ENCODE measurements at regions not wholly inside any gene's neighbourhood (a gene's known extent, or its start where the extent isn't known, plus 50 kb on each side); places are given as distances from the start of the nearest gene placed in this dataset.

GRCh38 chr11:95508219-95508890 lies 277.4 kb upstream of the SESN3 start:
- H3K27me3 ChIP-seq (ENCODE audit: insufficient read depth, low read length) = no peaks in the 10 kb centered on the region
- H3K27ac ChIP-seq (ENCODE audit: low read depth, low read length) = no peak overlapping the region
- H3K9me3 ChIP-seq (ENCODE audit: insufficient read depth, low read depth, low read length) = no peaks in the 10 kb centered on the region
- no peaks in the 10 kb centered on the region for H3K36me3 ChIP-seq (ENCODE audit: insufficient read depth, low read length)
- H3K4me1 ChIP-seq (ENCODE audit: insufficient read depth, low read length) = peaks cover 8% of the 10 kb centered on the region; the same call in 1 of the 2 replicates
- no peak overlapping the region for H3K4me3 ChIP-seq (ENCODE audit: low read length)
- 91% methylated on average over 7 of the region's 7 CpGs for WGBS
- no peak overlapping the region for H3K9ac ChIP-seq (ENCODE audit: low read depth, low read length)

- Histone ChIP-seq H3K27ac (ENCODE audit: low read depth, low read length) (no peak overlapping the region), H3K9ac (ENCODE audit: low read depth, low read length) (no peak overlapping the region), H3K4me1 (ENCODE audit: insufficient read depth, low read length) (peaks cover 5% of the 10 kb centered on the region; the same call in 1 of the 2 replicates), H3K36me3 (ENCODE audit: insufficient read depth, low read length) (no peaks in the 10 kb centered on the region), H3K9me3 (ENCODE audit: insufficient read depth, low read depth, low read length) (no peaks in the 10 kb centered on the region), H3K27me3 (ENCODE audit: insufficient read depth, low read length) (no peaks in the 10 kb centered on the region), H3K4me3 (ENCODE audit: low read length) (no peak overlapping the region)
- 80% methylated on average over 3 of the region's 3 CpGs for WGBS
These were observed 276.8 kb upstream of the SESN3 start for GRCh38 chr11:95507794-95508193.

GRCh38 chr11:95506777-95507176 lies 275.8 kb upstream of the SESN3 start:
- H3K9ac ChIP-seq (ENCODE audit: low read depth, low read length) = no peak overlapping the region
- no peaks in the 10 kb centered on the region for H3K9me3 ChIP-seq (ENCODE audit: insufficient read depth, low read depth, low read length)
- H3K4me1 ChIP-seq (ENCODE audit: insufficient read depth, low read length) = peaks cover 4% of the 10 kb centered on the region; the same call in 1 of the 2 replicates
- H3K27me3 ChIP-seq (ENCODE audit: insufficient read depth, low read length) = no peaks in the 10 kb centered on the region
- H3K36me3 ChIP-seq (ENCODE audit: insufficient read depth, low read length) = no peaks in the 10 kb centered on the region
- WGBS = 93% methylated on average over 2 of the region's 2 CpGs
- H3K27ac ChIP-seq (ENCODE audit: low read depth, low read length) = no peak overlapping the region
- H3K4me3 ChIP-seq (ENCODE audit: low read length) = no peak overlapping the region

GRCh38 chr11:95505927-95506426 lies 275.0 kb upstream of the SESN3 start:
- Histone ChIP-seq H3K4me3 (ENCODE audit: low read length) (no peak overlapping the region), H3K27ac (ENCODE audit: low read depth, low read length) (no peak overlapping the region), H3K36me3 (ENCODE audit: insufficient read depth, low read length) (no peaks in the 10 kb centered on the region), H3K9ac (ENCODE audit: low read depth, low read length) (no peak overlapping the region), H3K27me3 (ENCODE audit: insufficient read depth, low read length) (no peaks in the 10 kb centered on the region), H3K4me1 (ENCODE audit: insufficient read depth, low read length) (peaks cover 4% of the 10 kb centered on the region; the same call in 1 of the 2 replicates), H3K9me3 (ENCODE audit: insufficient read depth, low read depth, low read length) (no peaks in the 10 kb centered on the region)
- WGBS = 98% methylated on average over 6 of the region's 8 CpGs

GRCh38 chr11:95503047-95503446 lies 272.0 kb upstream of the SESN3 start:
- Histone ChIP-seq H3K9me3 (ENCODE audit: insufficient read depth, low read depth, low read length) (no peaks in the 10 kb centered on the region), H3K4me3 (ENCODE audit: low read length) (no peak overlapping the region), H3K4me1 (ENCODE audit: insufficient read depth, low read length) (peaks cover 13% of the 10 kb centered on the region), H3K36me3 (ENCODE audit: insufficient read depth, low read length) (no peaks in the 10 kb centered on the region), H3K27me3 (ENCODE audit: insufficient read depth, low read length) (no peaks in the 10 kb centered on the region), H3K27ac (ENCODE audit: low read depth, low read length) (no peak overlapping the region), H3K9ac (ENCODE audit: low read depth, low read length) (no peak overlapping the region)
- WGBS = 83% methylated on average over 1 of the region's 1 CpG

- Histone ChIP-seq H3K27me3 (ENCODE audit: insufficient read depth, low read length) (no peaks in the 10 kb centered on the region), H3K27ac (ENCODE audit: low read depth, low read length) (no peak overlapping the region), H3K36me3 (ENCODE audit: insufficient read depth, low read length) (no peaks in the 10 kb centered on the region), H3K4me1 (ENCODE audit: insufficient read depth, low read length) (peaks cover 13% of the 10 kb centered on the region), H3K9me3 (ENCODE audit: insufficient read depth, low read depth, low read length) (no peaks in the 10 kb centered on the region), H3K9ac (ENCODE audit: low read depth, low read length) (no peak overlapping the region), H3K4me3 (ENCODE audit: low read length) (no peak overlapping the region)
- 99% methylated on average over 4 of the region's 5 CpGs for WGBS
These were observed 271.5 kb upstream of the SESN3 start for GRCh38 chr11:95502522-95502921.

- WGBS = 82% methylated on average over 2 of the region's 2 CpGs
- H3K9ac ChIP-seq (ENCODE audit: low read depth, low read length) = no peak overlapping the region
- H3K4me3 ChIP-seq (ENCODE audit: low read length) = no peak overlapping the region
- H3K27ac ChIP-seq (ENCODE audit: low read depth, low read length) = no peak overlapping the region
- H3K9me3 ChIP-seq (ENCODE audit: insufficient read depth, low read depth, low read length) = no peaks in the 10 kb centered on the region
- no peaks in the 10 kb centered on the region for H3K36me3 ChIP-seq (ENCODE audit: insufficient read depth, low read length)
- no peaks in the 10 kb centered on the region for H3K27me3 ChIP-seq (ENCODE audit: insufficient read depth, low read length)
- H3K4me1 ChIP-seq (ENCODE audit: insufficient read depth, low read length) = peaks cover 13% of the 10 kb centered on the region
These were observed 270.8 kb upstream of the SESN3 start for GRCh38 chr11:95501761-95502266.

- no peaks in the 10 kb centered on the region for H3K27me3 ChIP-seq (ENCODE audit: insufficient read depth, low read length)
- no peaks in the 10 kb centered on the region for H3K9me3 ChIP-seq (ENCODE audit: insufficient read depth, low read depth, low read length)
- H3K4me3 ChIP-seq (ENCODE audit: low read length) = no peak overlapping the region
- no peaks in the 10 kb centered on the region for H3K36me3 ChIP-seq (ENCODE audit: insufficient read depth, low read length)
- no peak overlapping the region for H3K27ac ChIP-seq (ENCODE audit: low read depth, low read length)
- no peak overlapping the region for H3K9ac ChIP-seq (ENCODE audit: low read depth, low read length)
- WGBS = 94% methylated on average over 1 of the region's 1 CpG
- H3K4me1 ChIP-seq (ENCODE audit: insufficient read depth, low read length) = peaks cover 13% of the 10 kb centered on the region
These were observed 269.5 kb upstream of the SESN3 start for GRCh38 chr11:95500466-95500865.

- H3K4me3 ChIP-seq (ENCODE audit: low read length) = no peak overlapping the region
- H3K27ac ChIP-seq (ENCODE audit: low read depth, low read length) = peak overlapping the region; percentile 36; the same call in 1 of the 2 replicates
- no peak overlapping the region for H3K9ac ChIP-seq (ENCODE audit: low read depth, low read length)
These were observed 268.6 kb upstream of the SESN3 start for GRCh38 chr11:95499516-95500135.

GRCh38 chr11:95498722-95499425 lies 267.9 kb upstream of the SESN3 start:
- H3K9ac ChIP-seq (ENCODE audit: low read depth, low read length) = no peak overlapping the region
- H3K27me3 ChIP-seq (ENCODE audit: insufficient read depth, low read length) = no peaks in the 10 kb centered on the region
- H3K9me3 ChIP-seq (ENCODE audit: insufficient read depth, low read depth, low read length) = no peaks in the 10 kb centered on the region
- 15% methylated on average over 2 of the region's 2 CpGs for WGBS
- H3K27ac ChIP-seq (ENCODE audit: low read depth, low read length) = peak overlapping the region; percentile 36; the same call in 1 of the 2 replicates
- H3K4me3 ChIP-seq (ENCODE audit: low read length) = no peak overlapping the region
- no peaks in the 10 kb centered on the region for H3K36me3 ChIP-seq (ENCODE audit: insufficient read depth, low read length)
- peaks cover 13% of the 10 kb centered on the region for H3K4me1 ChIP-seq (ENCODE audit: insufficient read depth, low read length)

More at GRCh38 chr11:95499516-95500135, 268.6 kb upstream of the SESN3 start:
- Histone ChIP-seq H3K36me3 (ENCODE audit: insufficient read depth, low read length) (no peaks in the 10 kb centered on the region), H3K4me1 (ENCODE audit: insufficient read depth, low read length) (peaks cover 13% of the 10 kb centered on the region), H3K27me3 (ENCODE audit: insufficient read depth, low read length) (no peaks in the 10 kb centered on the region), H3K9me3 (ENCODE audit: insufficient read depth, low read depth, low read length) (no peaks in the 10 kb centered on the region)

GRCh38 chr11:95496901-95497300 lies 265.9 kb upstream of the SESN3 start:
- Histone ChIP-seq H3K36me3 (ENCODE audit: insufficient read depth, low read length) (no peaks in the 10 kb centered on the region), H3K4me1 (ENCODE audit: insufficient read depth, low read length) (peaks cover 13% of the 10 kb centered on the region), H3K27ac (ENCODE audit: low read depth, low read length) (no peak overlapping the region), H3K4me3 (ENCODE audit: low read length) (no peak overlapping the region), H3K27me3 (ENCODE audit: insufficient read depth, low read length) (no peaks in the 10 kb centered on the region), H3K9ac (ENCODE audit: low read depth, low read length) (no peak overlapping the region), H3K9me3 (ENCODE audit: insufficient read depth, low read depth, low read length) (no peaks in the 10 kb centered on the region; the same call in 1 of the 2 replicates)
- WGBS = 94% methylated on average over 1 of the region's 1 CpG

Measured in HUES64 (cell line).